NCI-H2081 treated with DMSO at 0.1 percent for 48 hours (cell line): ENCODE measurements at regions not wholly inside any gene's neighbourhood (a gene's known extent, or its start where the extent isn't known, plus 50 kb on each side); places are given as distances from the start of the nearest gene placed in this dataset.
"Not testable (repeated sequence)": the region's sequence is repeated elsewhere in the genome, so short reads cannot be mapped to it uniquely, and the experiment has no call there.

Source experiments
- DNase-seq: peaks from one replicate; lab custom pipeline; 2025; lab: John Stamatoyannopoulos, UW

GRCh38 chr13:89977203-89977602, 1370.3 kb upstream of the MIR17HG start:
- no peak for DNase-seq

- DNase-seq: no peak
These were observed 1366.6 kb upstream of the MIR17HG start for GRCh38 chr13:89980896-89981295.

- DNase-seq: no peak
These were observed 1364.9 kb upstream of the MIR17HG start for GRCh38 chr13:89982407-89983095.

GRCh38 chr13:89988206-89988605, 1359.3 kb upstream of the MIR17HG start:
- no peak for DNase-seq

GRCh38 chr13:90003566-90003965, 1343.9 kb upstream of the MIR17HG start:
- DNase-seq: no peak

GRCh38 chr13:90008707-90009149, 1338.8 kb upstream of the MIR17HG start:
- DNase-seq: no peak

GRCh38 chr13:90014038-90014437, 1333.4 kb upstream of the MIR17HG start:
- DNase-seq: no peak

GRCh38 chr13:90015565-90016507, 1331.7 kb upstream of the MIR17HG start:
- no peak for DNase-seq

GRCh38 chr13:90016688-90017087, 1330.8 kb upstream of the MIR17HG start:
- no peak for DNase-seq

GRCh38 chr13:90020536-90021070, 1326.9 kb upstream of the MIR17HG start:
- no peak for DNase-seq

GRCh38 chr13:90027409-90027808, 1320.1 kb upstream of the MIR17HG start:
- DNase-seq: no peak

GRCh38 chr13:90032313-90032712, 1315.2 kb upstream of the MIR17HG start:
- no peak for DNase-seq

GRCh38 chr13:90032841-90033493, 1314.5 kb upstream of the MIR17HG start:
- no peak for DNase-seq

GRCh38 chr13:90039516-90039915, 1308.0 kb upstream of the MIR17HG start:
- no peak for DNase-seq

GRCh38 chr13:90047600-90047999, 1299.9 kb upstream of the MIR17HG start:
- DNase-seq: no peak

GRCh38 chr13:90049989-90050671, 1297.4 kb upstream of the MIR17HG start:
- no peak for DNase-seq

GRCh38 chr13:90055121-90055520, 1292.4 kb upstream of the MIR17HG start:
- no peak for DNase-seq

GRCh38 chr13:90055760-90056159, 1291.7 kb upstream of the MIR17HG start:
- no peak for DNase-seq

GRCh38 chr13:90064226-90064625, 1283.3 kb upstream of the MIR17HG start:
- DNase-seq: not testable (repeated sequence)

GRCh38 chr13:90068658-90069057, 1278.8 kb upstream of the MIR17HG start:
- no peak for DNase-seq

GRCh38 chr13:90070362-90070761, 1277.1 kb upstream of the MIR17HG start:
- no peak for DNase-seq
